BJ (cell line): ENCODE measurements at regions not wholly inside any gene's neighbourhood (a gene's known extent, or its start where the extent isn't known, plus 50 kb on each side); places are given as distances from the start of the nearest gene placed in this dataset.

ENCODE experiments used
- CTCF ChIA-PET: fragments of 350-600 bp; formaldehyde crosslinking; extraction: SDS; loops from one replicate; lab custom pipeline; 2021; ENCODE audit warnings: antibody characterized with exemption, inconsistent platforms; lab: Yijun Ruan, JAX
- POLR2A ChIA-PET: fragments of 300-600 bp; sonication (Branson Sonifier 250); formaldehyde crosslinking; extraction: SDS; loops from one replicate; lab custom pipeline; 2021; ENCODE audit warnings: antibody characterized with exemption; lab: Charles Lee
- DNase-seq: peaks from one replicate; pipeline ENCODE4 v3.0.0-alpha.2; 2011; ENCODE audit warnings: low read depth
- H3K27me3 ChIP-seq: 2 replicates; pipeline ENCODE4 v1.6.0; 2011; ENCODE audit warnings: low read length; ENCODE audit not compliant: control insufficient read depth, insufficient read depth
- H3K36me3 ChIP-seq: 2 replicates; pipeline ENCODE4 v1.5.1; 2011; ENCODE audit warnings: low read length; ENCODE audit not compliant: control insufficient read depth, insufficient read depth
- H3K4me3 ChIP-seq: 2 replicates; pipeline ENCODE4 v1.5.1; 2011; ENCODE audit warnings: low read depth, mild to moderate bottlenecking, control low read depth, low read length
- CTCF ChIP-seq: IDR thresholded peaks from 2 replicates; pipeline ENCODE4 v1.5.1; 2011; ENCODE audit warnings: low read depth, mild to moderate bottlenecking, control low read depth, inconsistent platforms, low read length, moderate library complexity; ENCODE audit not compliant: insufficient read depth

- no peak for TF ChIP-seq CTCF
- no peak overlapping the region for H3K4me3 ChIP-seq
- H3K27me3 ChIP-seq: no peaks in the 10 kb centered on the region
- no peak for DNase-seq
- ChIA-PET CTCF (no interaction called here), POLR2A (no interaction called here)
- H3K36me3 ChIP-seq: no peaks in the 10 kb centered on the region
Observed at GRCh38 chr14:23773981-23774380, 137.8 kb downstream of the DHRS2 start.

DNA sequence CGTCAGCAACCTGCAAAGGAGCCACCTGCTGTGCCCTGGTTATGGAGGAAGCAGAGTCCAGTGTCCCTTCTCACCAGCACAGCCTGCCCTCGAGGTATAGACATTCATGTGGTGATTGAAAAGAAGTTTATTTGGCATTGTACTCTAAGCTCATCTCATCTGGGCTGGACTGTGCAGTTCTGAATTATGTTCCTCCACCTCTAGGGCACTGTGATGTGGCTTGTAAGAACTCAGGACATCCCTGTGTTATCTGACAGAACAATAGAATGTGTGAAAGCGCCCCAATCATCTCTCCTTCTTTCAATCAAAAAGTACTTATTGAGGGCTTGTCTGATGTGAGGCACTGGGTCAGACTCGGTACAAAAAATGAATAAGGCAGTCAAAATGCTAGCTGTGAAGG lies 140.1 kb downstream of the DHRS2 start:
- ChIA-PET CTCF (no interaction called here), POLR2A (no interaction called here)
- TF ChIP-seq CTCF: no peak
- Histone ChIP-seq H3K27me3 (no peaks in the 10 kb centered on the region), H3K4me3 (no peak overlapping the region), H3K36me3 (no peaks in the 10 kb centered on the region)
- DNase-seq: no peak

- H3K27me3 ChIP-seq: no peaks in the 10 kb centered on the region; the same call in 1 of the 2 replicates
- TF ChIP-seq CTCF: no peak
- H3K36me3 ChIP-seq: no peaks in the 10 kb centered on the region
- CTCF ChIA-PET: no interaction called here
- POLR2A ChIA-PET: no interaction called here
- H3K4me3 ChIP-seq: no peak overlapping the region
- no peak for DNase-seq
Observed at GRCh38 chr14:23785208-23785607, 149.0 kb downstream of the DHRS2 start.

GRCh38 chr14:23787436-23787835 lies 151.3 kb downstream of the DHRS2 start:
- no peak for TF ChIP-seq CTCF

GRCh38 chr14:23789696-23790095 lies 153.5 kb downstream of the DHRS2 start:
- DNase-seq: no peak
- CTCF ChIA-PET: no interaction called here
- Histone ChIP-seq H3K27me3 (no peaks in the 10 kb centered on the region; the same call in 1 of the 2 replicates), H3K36me3 (no peaks in the 10 kb centered on the region), H3K4me3 (no peak overlapping the region)
- no peak for TF ChIP-seq CTCF
- POLR2A ChIA-PET: no interaction called here

More at GRCh38 chr14:23787436-23787835, 151.3 kb downstream of the DHRS2 start:
- CTCF ChIA-PET: no interaction called here
- POLR2A ChIA-PET: no interaction called here
- no peaks in the 10 kb centered on the region for H3K36me3 ChIP-seq
- no peak overlapping the region for H3K4me3 ChIP-seq
- no peak for DNase-seq
- no peaks in the 10 kb centered on the region; the same call in 1 of the 2 replicates for H3K27me3 ChIP-seq
